ENCODE measurements at regions not wholly inside any gene's neighbourhood (a gene's known extent, or its start where the extent isn't known, plus 50 kb on each side); places are given as distances from the start of the nearest gene placed in this dataset.

DNA sequence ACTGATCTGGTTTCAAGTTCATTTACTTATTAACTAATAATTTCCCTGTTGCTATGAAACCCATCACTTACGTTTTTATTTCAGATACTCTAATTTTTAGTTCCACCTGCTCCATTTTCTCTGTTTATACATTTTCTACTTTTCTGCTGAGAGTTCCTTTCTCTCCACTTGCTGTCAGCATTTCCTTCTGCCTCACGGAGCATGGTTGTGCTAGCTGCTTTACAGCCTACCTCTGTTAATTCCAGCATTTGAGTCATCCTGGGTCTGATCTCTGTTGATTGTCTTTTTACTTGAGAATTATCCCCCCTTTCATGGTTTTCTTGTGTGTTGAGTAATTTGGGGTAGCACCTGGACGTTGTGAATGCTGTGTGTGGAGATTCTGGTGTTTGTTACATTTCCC lies 373.2 kb upstream of the C1orf174 start:
- intact Hi-C loops (cut with micrococcal nuclease) = no loop called here
- H3K36me3 ChIP-seq = no peaks in the 10 kb centered on the region
- TF ChIP-seq CTCF (IDR thresholded peaks at IDR 0.05; ENCODE audit: borderline replicate concordance) = no peak
- no peak for DNase-seq
- H3K9me3 ChIP-seq (replicated peaks) = peaks cover 25% of the 10 kb centered on the region
- H3K4me3 ChIP-seq = no peak overlapping the region
- H3K27me3 ChIP-seq (ENCODE audit: low read depth) = peaks cover 77% of the 10 kb centered on the region
- no peak overlapping the region for H3K27ac ChIP-seq (replicated peaks)
- no peaks in the 10 kb centered on the region for H3K4me1 ChIP-seq

DNA sequence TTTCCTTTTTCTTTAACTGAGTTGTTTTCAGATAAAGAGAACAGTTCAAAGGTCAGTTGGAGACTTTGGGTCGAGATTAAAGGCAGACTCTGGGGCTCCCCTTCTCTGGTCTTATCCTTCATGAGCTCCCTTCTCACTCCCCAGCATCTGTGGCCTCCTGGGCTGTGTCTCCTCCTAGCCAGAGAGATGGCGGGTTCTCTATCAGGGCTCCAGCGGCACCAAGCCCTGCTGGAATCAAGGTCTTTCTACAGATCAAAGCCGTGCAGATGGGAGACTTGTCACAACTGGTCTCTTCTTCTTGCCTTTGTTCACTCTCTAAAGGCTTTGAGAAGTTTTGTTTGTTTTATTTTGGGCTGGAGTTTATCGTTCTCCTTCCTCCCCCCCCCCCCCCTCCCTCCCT lies 373.7 kb upstream of the C1orf174 start:
- Histone ChIP-seq H3K4me1 (no peaks in the 10 kb centered on the region), H3K27me3 (ENCODE audit: low read depth) (peaks cover 72% of the 10 kb centered on the region), H3K9me3 (replicated peaks) (peaks cover 30% of the 10 kb centered on the region), H3K36me3 (no peaks in the 10 kb centered on the region), H3K4me3 (no peak overlapping the region), H3K27ac (replicated peaks) (no peak overlapping the region)
- TF ChIP-seq CTCF (IDR thresholded peaks at IDR 0.05; ENCODE audit: borderline replicate concordance) = no peak
- intact Hi-C loops (cut with micrococcal nuclease) = no loop called here
- no peak for DNase-seq

DNA sequence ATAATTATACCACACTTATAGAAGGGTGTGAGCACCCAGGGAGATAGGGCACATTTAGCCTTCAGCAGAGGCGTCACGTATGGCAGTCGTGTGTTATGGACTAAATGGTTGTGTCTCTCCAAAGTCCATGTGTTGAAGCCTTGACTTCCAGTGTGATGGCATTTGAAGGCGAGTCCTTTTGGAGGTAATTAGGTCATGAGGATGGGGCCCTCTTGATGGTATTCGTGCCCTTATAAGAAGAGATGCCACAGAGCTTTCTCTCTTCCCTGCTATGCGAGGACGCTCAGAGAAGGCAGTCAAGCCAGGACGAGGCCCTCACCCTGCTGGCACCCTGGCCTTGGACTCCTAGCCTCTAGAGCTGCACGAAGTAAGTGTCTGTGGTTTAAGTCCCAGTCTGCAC lies 375.0 kb upstream of the C1orf174 start:
- TF ChIP-seq CTCF (IDR thresholded peaks at IDR 0.05; ENCODE audit: borderline replicate concordance) = no peak
- Histone ChIP-seq H3K27ac (replicated peaks) (no peak overlapping the region), H3K4me3 (no peak overlapping the region), H3K9me3 (replicated peaks) (peaks cover 34% of the 10 kb centered on the region), H3K27me3 (ENCODE audit: low read depth) (peaks cover 70% of the 10 kb centered on the region), H3K4me1 (no peaks in the 10 kb centered on the region), H3K36me3 (no peaks in the 10 kb centered on the region)
- no peak for DNase-seq
- intact Hi-C loops (cut with micrococcal nuclease) = no loop called here

DNA sequence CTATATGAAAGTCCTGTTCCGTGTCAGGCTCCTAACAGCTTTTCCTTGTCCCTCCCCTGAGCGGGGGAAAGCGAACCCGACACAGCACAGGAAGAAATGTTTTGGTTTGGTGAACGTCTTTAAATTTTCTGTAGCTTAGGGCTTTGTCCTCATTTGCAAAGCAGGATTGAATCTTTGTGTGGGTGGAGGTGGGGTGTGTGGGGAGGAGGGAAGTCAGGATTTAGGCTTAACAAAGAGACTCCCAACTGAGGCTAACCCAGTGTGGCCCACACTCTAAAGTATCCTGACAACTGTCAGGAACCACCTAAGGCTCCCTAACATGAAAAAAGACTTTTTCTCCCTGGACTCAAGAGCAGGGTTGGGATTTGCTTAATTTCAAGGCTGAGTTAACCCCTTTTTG lies 376.2 kb upstream of the C1orf174 start:
- no peaks in the 10 kb centered on the region for H3K4me1 ChIP-seq
- no peak for TF ChIP-seq CTCF (IDR thresholded peaks at IDR 0.05; ENCODE audit: borderline replicate concordance)
- H3K27me3 ChIP-seq (ENCODE audit: low read depth) = peaks cover 58% of the 10 kb centered on the region
- intact Hi-C loops (cut with micrococcal nuclease) = no loop called here
- H3K36me3 ChIP-seq = no peaks in the 10 kb centered on the region
- H3K4me3 ChIP-seq = no peak overlapping the region
- DNase-seq = no peak
- H3K9me3 ChIP-seq (replicated peaks) = peaks cover 34% of the 10 kb centered on the region
- no peak overlapping the region for H3K27ac ChIP-seq (replicated peaks)

GRCh38 chr1:4277598-4277997 lies 376.8 kb upstream of the AJAP1 start:
- intact Hi-C loops (cut with micrococcal nuclease) = no loop called here
- no peak for DNase-seq
- H3K36me3 ChIP-seq = no peaks in the 10 kb centered on the region
- H3K9me3 ChIP-seq (replicated peaks) = peaks cover 34% of the 10 kb centered on the region
- no peak overlapping the region for H3K27ac ChIP-seq (replicated peaks)
- H3K4me3 ChIP-seq = no peak overlapping the region
- H3K27me3 ChIP-seq (ENCODE audit: low read depth) = peaks cover 50% of the 10 kb centered on the region
- no peak for TF ChIP-seq CTCF (IDR thresholded peaks at IDR 0.05; ENCODE audit: borderline replicate concordance)
- H3K4me1 ChIP-seq = no peaks in the 10 kb centered on the region

DNA sequence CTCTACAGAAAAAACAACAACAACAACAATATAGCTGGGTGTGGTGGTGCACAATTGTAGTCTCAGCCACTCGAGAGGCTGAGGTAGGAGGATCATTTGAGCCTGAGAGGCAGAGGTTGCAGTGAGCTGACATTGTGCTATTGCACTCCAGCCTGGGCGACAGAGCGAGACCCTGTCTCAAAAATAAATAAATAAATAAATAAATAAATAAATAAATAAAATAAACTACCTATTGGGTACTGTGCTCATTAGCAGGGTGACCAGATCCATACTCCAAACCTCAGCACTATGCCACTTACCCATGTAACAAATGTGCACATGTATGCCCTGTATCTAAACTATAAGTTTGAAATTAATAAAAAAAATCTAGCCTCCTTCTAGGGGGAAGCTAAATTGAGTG lies 369.4 kb upstream of the AJAP1 start:
- H3K27ac ChIP-seq (replicated peaks) = no peak overlapping the region
- no peak overlapping the region for H3K4me3 ChIP-seq
- peaks cover 31% of the 10 kb centered on the region for H3K27me3 ChIP-seq (ENCODE audit: low read depth)
- no peak for DNase-seq
- intact Hi-C loops (cut with micrococcal nuclease) = no loop called here
- no peaks in the 10 kb centered on the region for H3K4me1 ChIP-seq
- H3K36me3 ChIP-seq = no peaks in the 10 kb centered on the region
- TF ChIP-seq CTCF (IDR thresholded peaks at IDR 0.05; ENCODE audit: borderline replicate concordance) = no peak
- H3K9me3 ChIP-seq (replicated peaks) = peaks cover 35% of the 10 kb centered on the region

All from left ventricle myocardium inferior (tissue), 1 donor.